ENCODE measurements at regions not wholly inside any gene's neighbourhood (a gene's known extent, or its start where the extent isn't known, plus 50 kb on each side); places are given as distances from the start of the nearest gene placed in this dataset.

- WGBS, 2 donors = 71 to 83% methylated on average over 2 of the region's 2 CpGs
These were observed 235.6 kb upstream of the HHIP start for GRCh38 chr4:144410230-144410783.

GRCh38 chr4:144411119-144411518 lies 234.8 kb upstream of the HHIP start:
- H3K36me3 ChIP-seq = no peaks in the 10 kb centered on the region
- no peak overlapping the region for H3K27ac ChIP-seq
- no peak overlapping the region for H3K4me3 ChIP-seq
- DNase-seq (no peak), ATAC-seq (ENCODE audit: low FRiP score in 2 of 2) (no peak)
- no peaks in the 10 kb centered on the region for H3K4me1 ChIP-seq
- H3K27me3 ChIP-seq = no peaks in the 10 kb centered on the region
- 26 to 48% methylated on average over 1 of the region's 1 CpG for WGBS, 2 donors
- TF ChIP-seq EP300 (IDR thresholded peaks at IDR 0.05) = no peak
- no peak for TF ChIP-seq CTCF (IDR thresholded peaks at IDR 0.05)
- TF ChIP-seq POLR2A (IDR thresholded peaks at IDR 0.05) = no peak
- TF ChIP-seq POLR2AphosphoS5 (IDR thresholded peaks at IDR 0.05) = no peak
- H3K9me3 ChIP-seq = no peaks in the 10 kb centered on the region

More at GRCh38 chr4:144410230-144410783, 235.6 kb upstream of the HHIP start:
- Histone ChIP-seq H3K27ac (no peak overlapping the region), H3K9me3 (no peaks in the 10 kb centered on the region), H3K4me1 (no peaks in the 10 kb centered on the region), H3K36me3 (no peaks in the 10 kb centered on the region), H3K4me3 (no peak overlapping the region), H3K27me3 (no peaks in the 10 kb centered on the region)
- TF ChIP-seq POLR2AphosphoS5 (IDR thresholded peaks at IDR 0.05) = no peak
- TF ChIP-seq CTCF (IDR thresholded peaks at IDR 0.05) = no peak
- TF ChIP-seq EP300 (IDR thresholded peaks at IDR 0.05) = no peak
- no peak for TF ChIP-seq POLR2A (IDR thresholded peaks at IDR 0.05)
- DNase-seq (no peak), ATAC-seq (ENCODE audit: low FRiP score in 2 of 2) (no peak)

- Histone ChIP-seq H3K4me3 (no peak overlapping the region), H3K27ac (no peak overlapping the region), H3K4me1 (no peaks in the 10 kb centered on the region), H3K9me3 (no peaks in the 10 kb centered on the region), H3K36me3 (no peaks in the 10 kb centered on the region), H3K27me3 (no peaks in the 10 kb centered on the region)
- DNase-seq = no peak
- TF ChIP-seq EP300 (IDR thresholded peaks at IDR 0.05) = no peak
- no peak for ATAC-seq (ENCODE audit: low FRiP score in 2 of 2)
These were observed 234.3 kb upstream of the HHIP start for GRCh38 chr4:144411700-144412099.

- no peak for DNase-seq
- H3K9me3 ChIP-seq = no peaks in the 10 kb centered on the region
- H3K27ac ChIP-seq = no peak overlapping the region
- no peaks in the 10 kb centered on the region for H3K36me3 ChIP-seq
- no peak for TF ChIP-seq POLR2A (IDR thresholded peaks at IDR 0.05)
- no peak for TF ChIP-seq EP300 (IDR thresholded peaks at IDR 0.05)
- TF ChIP-seq POLR2AphosphoS5 (IDR thresholded peaks at IDR 0.05) = no peak
- no peak for TF ChIP-seq CTCF (IDR thresholded peaks at IDR 0.05)
- no peaks in the 10 kb centered on the region for H3K4me1 ChIP-seq
- no peak overlapping the region for H3K4me3 ChIP-seq
- ATAC-seq (ENCODE audit: low FRiP score in 2 of 2) = no peak
- WGBS, 2 donors = 93 to 96% methylated on average over 4 of the region's 4 CpGs
- no peaks in the 10 kb centered on the region for H3K27me3 ChIP-seq
These were observed 224.9 kb upstream of the HHIP start for GRCh38 chr4:144421056-144421455.

- ATAC-seq (ENCODE audit: low FRiP score in 2 of 2) = no peak
These were observed 224.0 kb upstream of the HHIP start for GRCh38 chr4:144421839-144422565.

More at GRCh38 chr4:144421839-144422565, 224.0 kb upstream of the HHIP start:
- Histone ChIP-seq H3K27ac (no peak overlapping the region), H3K9me3 (no peaks in the 10 kb centered on the region), H3K4me1 (no peaks in the 10 kb centered on the region), H3K36me3 (no peaks in the 10 kb centered on the region), H3K27me3 (no peaks in the 10 kb centered on the region), H3K4me3 (no peak overlapping the region)
- WGBS, 2 donors = 48 to 65% methylated on average over 3 of the region's 3 CpGs
- no peak for TF ChIP-seq EP300 (IDR thresholded peaks at IDR 0.05)
- no peak for TF ChIP-seq POLR2AphosphoS5 (IDR thresholded peaks at IDR 0.05)
- no peak for TF ChIP-seq CTCF (IDR thresholded peaks at IDR 0.05)
- no peak for TF ChIP-seq POLR2A (IDR thresholded peaks at IDR 0.05)
- DNase-seq = no peak

Data from upper lobe of left lung (tissue), 6 donors.